Neural progenitor cell (in vitro differentiated cells): ENCODE measurements at regions not wholly inside any gene's neighbourhood (a gene's known extent, or its start where the extent isn't known, plus 50 kb on each side); places are given as distances from the start of the nearest gene placed in this dataset.

ENCODE experiments used
- DNase-seq: peaks from one replicate; pipeline ENCODE4 v3.0.0-alpha.2; 2016; ENCODE audit warnings: low spot score
- H2AFZ ChIP-seq: fragments of 200-600 bp; sonication (generic); replicated peaks from 2 replicates; pipeline ENCODE4 v1.6.1; 2016; ENCODE audit warnings: antibody characterized with exemption
- H3F3A ChIP-seq: fragments of 200-600 bp; sonication (generic); 2 replicates; pipeline ENCODE4 v1.6.1; 2016; ENCODE audit warnings: antibody characterized with exemption, low read depth
- H3K27ac ChIP-seq: fragments of 200-600 bp; sonication (generic); 2 replicates; pipeline ENCODE4 v1.5.1; 2016; ENCODE audit warnings: mild to moderate bottlenecking
- H3K27me3 ChIP-seq: fragments of 200-600 bp; sonication (generic); 2 replicates; pipeline ENCODE4 v1.6.1; 2016; ENCODE audit warnings: mild to moderate bottlenecking, moderate library complexity
- H3K36me3 ChIP-seq: fragments of 200-600 bp; sonication (generic); 2 replicates; pipeline ENCODE4 v1.5.1; 2016
- H3K4me1 ChIP-seq: fragments of 200-600 bp; sonication (generic); 2 replicates; pipeline ENCODE4 v1.6.1; 2016; ENCODE audit warnings: mixed run types
- H3K4me2 ChIP-seq: fragments of 200-600 bp; sonication (generic); 2 replicates; pipeline ENCODE4 v1.6.1; 2016
- H3K4me3 ChIP-seq: fragments of 200-600 bp; sonication (generic); 2 replicates; pipeline ENCODE4 v1.5.1; 2016
- H3K79me2 ChIP-seq: fragments of 200-600 bp; sonication (generic); 2 replicates; pipeline ENCODE4 v1.6.1; 2016; ENCODE audit warnings: low read depth
- H3K9ac ChIP-seq: fragments of 200-600 bp; sonication (generic); 2 replicates; pipeline ENCODE4 v1.6.1; 2016
- H3K9me3 ChIP-seq: fragments of 200-600 bp; sonication (generic); 2 replicates; pipeline ENCODE4 v1.5.1; 2016; ENCODE audit warnings: low read depth
- H4K20me1 ChIP-seq: fragments of 200-600 bp; sonication (generic); 2 replicates; pipeline ENCODE4 v1.6.1; 2016; ENCODE audit warnings: low read depth
- H3K27ac Mint-ChIP-seq: 3 replicates; pipeline ENCODE4 v1.8.0; 2021; ENCODE audit warnings: mixed read lengths
- H3K27me3 Mint-ChIP-seq: 2 replicates; pipeline ENCODE4 v1.8.0; 2022; ENCODE audit warnings: low read depth, mild to moderate bottlenecking, inconsistent platforms, moderate library complexity, mixed read lengths; ENCODE audit not compliant: insufficient read depth
- H3K36me3 Mint-ChIP-seq: 3 replicates; pipeline ENCODE4 v1.8.0; 2021; ENCODE audit warnings: mixed read lengths
- H3K4me1 Mint-ChIP-seq: 3 replicates; pipeline ENCODE4 v1.8.0; 2021; ENCODE audit warnings: mixed read lengths
- H3K4me3 Mint-ChIP-seq: 3 replicates; pipeline ENCODE4 v1.8.0; 2021; ENCODE audit warnings: mild to moderate bottlenecking, moderate library complexity, mixed read lengths
- H3K9me3 Mint-ChIP-seq: 3 replicates; pipeline ENCODE4 v1.8.0; 2020; ENCODE audit warnings: mixed read lengths
- CTCF ChIP-seq: fragments of 200-600 bp; sonication (generic); IDR thresholded peaks from 2 replicates; pipeline ENCODE4 v1.5.1; 2017; ENCODE audit warnings: antibody characterized with exemption, mild to moderate bottlenecking
- EZH2 ChIP-seq: fragments of 200-600 bp; sonication (generic); IDR thresholded peaks from 2 replicates; pipeline ENCODE4 v1.6.1; 2017; ENCODE audit warnings: antibody characterized with exemption, mild to moderate bottlenecking, moderate library complexity
- EZH2phosphoT487 ChIP-seq: fragments of 200-600 bp; sonication (generic); IDR thresholded peaks from 2 replicates; pipeline ENCODE4 v1.6.1; 2017; ENCODE audit warnings: antibody characterized with exemption

DNA sequence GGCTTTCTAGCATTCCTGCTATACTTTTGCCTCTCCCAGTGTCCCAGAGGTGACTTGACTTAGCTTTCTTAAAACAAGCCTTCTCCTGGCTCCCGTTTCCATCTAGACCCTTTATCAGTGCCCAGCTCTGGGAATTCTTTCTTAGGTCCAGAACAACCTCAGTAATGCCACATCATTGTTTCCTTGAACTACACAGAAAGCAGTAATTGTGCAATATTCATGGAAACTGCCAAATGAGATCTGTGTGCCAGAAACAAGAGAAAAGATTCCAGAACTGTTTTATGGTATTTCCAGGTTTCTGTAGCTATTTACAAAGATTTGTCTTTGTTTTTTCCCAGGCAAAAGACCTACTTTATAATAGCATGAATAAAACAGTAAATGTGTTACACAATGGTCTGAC lies 391.3 kb downstream of the SLCO4C1 start:
- TF ChIP-seq EZH2 (no peak), EZH2phosphoT487 (no peak), CTCF (no peak)
- no peaks in the 10 kb centered on the region for H4K20me1 ChIP-seq
- H3K4me1 Mint-ChIP-seq = peaks cover 11% of the 10 kb centered on the region
- peak overlapping the region; percentile 70 for H2AFZ ChIP-seq
- H3K9me3 ChIP-seq = no peaks in the 10 kb centered on the region
- no peaks in the 10 kb centered on the region for H3K79me2 ChIP-seq
- H3K36me3 ChIP-seq = no peaks in the 10 kb centered on the region
- no peak overlapping the region for H3K27ac ChIP-seq
- H3F3A ChIP-seq = no peaks in the 10 kb centered on the region
- peak; percentile 10 for DNase-seq
- H3K36me3 Mint-ChIP-seq = no peaks in the 10 kb centered on the region
- H3K4me3 ChIP-seq = no peak overlapping the region
- H3K27me3 Mint-ChIP-seq = no peaks in the 10 kb centered on the region
- H3K4me2 ChIP-seq = no peak overlapping the region
- no peak overlapping the region for H3K4me3 Mint-ChIP-seq
- no peak overlapping the region for H3K27ac Mint-ChIP-seq
- no peaks in the 10 kb centered on the region for H3K27me3 ChIP-seq
- H3K9me3 Mint-ChIP-seq = no peaks in the 10 kb centered on the region
- no peaks in the 10 kb centered on the region for H3K4me1 ChIP-seq
- no peak overlapping the region for H3K9ac ChIP-seq

- Histone ChIP-seq H3K4me1 (peaks cover 5% of the 10 kb centered on the region), H3K4me2 (no peak overlapping the region), H4K20me1 (no peaks in the 10 kb centered on the region), H3K36me3 (no peaks in the 10 kb centered on the region), H3K27ac (no peak overlapping the region), H3K9ac (no peak overlapping the region), H3F3A (no peaks in the 10 kb centered on the region), H3K9me3 (no peaks in the 10 kb centered on the region), H3K4me3 (no peak overlapping the region), H3K27me3 (no peaks in the 10 kb centered on the region), H2AFZ (peak overlapping the region; percentile 80), H3K79me2 (no peaks in the 10 kb centered on the region)
- DNase-seq = peak; percentile 31
- TF ChIP-seq EZH2phosphoT487 (no peak), CTCF (no peak), EZH2 (no peak)
- H3K9me3 Mint-ChIP-seq = no peaks in the 10 kb centered on the region
- H3K36me3 Mint-ChIP-seq = no peaks in the 10 kb centered on the region
- H3K27me3 Mint-ChIP-seq = no peaks in the 10 kb centered on the region
- peaks cover 8% of the 10 kb centered on the region for H3K4me1 Mint-ChIP-seq
- no peak overlapping the region for H3K4me3 Mint-ChIP-seq
- H3K27ac Mint-ChIP-seq = no peak overlapping the region
Observed at GRCh38 chr5:101897914-101898313, 398.2 kb downstream of the SLCO4C1 start.

DNA sequence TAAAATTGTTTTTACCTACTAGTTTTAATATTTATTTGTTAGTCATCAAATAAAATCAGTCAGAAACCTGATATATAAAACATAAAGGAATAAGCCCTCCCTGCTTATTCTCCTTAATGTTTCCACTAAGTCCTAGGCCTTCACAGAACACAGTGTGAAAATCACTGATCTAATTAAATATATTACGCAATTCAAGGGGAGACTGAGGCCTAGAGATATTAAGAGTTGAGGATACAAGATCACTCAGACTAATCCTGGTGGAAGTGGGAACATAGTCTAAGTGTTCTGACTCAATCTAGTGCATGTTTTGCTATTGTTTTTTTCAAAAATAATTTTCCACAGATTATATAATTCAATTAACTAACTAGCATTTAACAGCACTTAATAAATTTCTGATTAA lies 401.1 kb downstream of the SLCO4C1 start:
- no peak overlapping the region for H3K4me3 Mint-ChIP-seq
- no peaks in the 10 kb centered on the region for H3F3A ChIP-seq
- H3K36me3 Mint-ChIP-seq = no peaks in the 10 kb centered on the region
- no peak overlapping the region for H3K9ac ChIP-seq
- H3K4me1 ChIP-seq = peaks cover 5% of the 10 kb centered on the region
- H3K4me2 ChIP-seq = no peak overlapping the region
- peaks cover 7% of the 10 kb centered on the region for H3K4me1 Mint-ChIP-seq
- no peak overlapping the region for H3K4me3 ChIP-seq
- no peak for TF ChIP-seq EZH2phosphoT487
- no peak overlapping the region for H3K27ac ChIP-seq
- no peak overlapping the region for H2AFZ ChIP-seq
- H3K27me3 ChIP-seq = no peaks in the 10 kb centered on the region
- no peaks in the 10 kb centered on the region for H4K20me1 ChIP-seq
- H3K9me3 ChIP-seq = no peaks in the 10 kb centered on the region
- H3K27me3 Mint-ChIP-seq = no peaks in the 10 kb centered on the region
- no peaks in the 10 kb centered on the region for H3K79me2 ChIP-seq
- H3K27ac Mint-ChIP-seq = no peak overlapping the region
- DNase-seq = no peak
- no peaks in the 10 kb centered on the region for H3K9me3 Mint-ChIP-seq
- no peaks in the 10 kb centered on the region for H3K36me3 ChIP-seq

DNA sequence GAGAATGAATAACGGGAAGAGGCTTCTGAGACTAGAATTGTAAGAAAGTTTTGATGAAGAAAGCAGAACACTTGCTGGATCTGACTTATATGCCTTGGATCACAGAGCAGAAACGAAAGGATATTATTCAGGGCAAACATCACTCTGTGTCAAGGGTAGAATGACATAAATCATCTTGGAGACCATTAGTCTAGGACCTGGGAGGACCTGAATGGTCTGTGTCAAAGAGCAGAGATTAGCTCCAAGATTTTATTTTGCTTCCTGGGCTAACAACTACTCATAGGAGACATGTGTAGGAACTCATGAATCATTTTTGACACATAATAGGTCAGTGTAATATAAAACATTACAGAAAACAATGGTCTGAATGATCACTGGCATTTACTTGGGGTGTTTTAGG lies 417.9 kb downstream of the SLCO4C1 start:
- H3K9me3 Mint-ChIP-seq = no peaks in the 10 kb centered on the region
- Histone ChIP-seq H3K9me3 (no peaks in the 10 kb centered on the region), H3K27me3 (no peaks in the 10 kb centered on the region), H3K79me2 (no peaks in the 10 kb centered on the region), H2AFZ (no peak overlapping the region), H3K9ac (no peak overlapping the region), H3K4me2 (no peak overlapping the region), H3K4me3 (no peak overlapping the region), H4K20me1 (no peaks in the 10 kb centered on the region), H3F3A (no peaks in the 10 kb centered on the region), H3K27ac (no peak overlapping the region), H3K4me1 (no peaks in the 10 kb centered on the region), H3K36me3 (no peaks in the 10 kb centered on the region)
- no peaks in the 10 kb centered on the region for H3K36me3 Mint-ChIP-seq
- H3K4me1 Mint-ChIP-seq = peaks cover 9% of the 10 kb centered on the region
- H3K27ac Mint-ChIP-seq = no peak overlapping the region
- H3K27me3 Mint-ChIP-seq = no peaks in the 10 kb centered on the region
- no peak overlapping the region for H3K4me3 Mint-ChIP-seq
- TF ChIP-seq EZH2 = no peak
- DNase-seq = no peak
